ENCODE measurements at regions not wholly inside any gene's neighbourhood (a gene's known extent, or its start where the extent isn't known, plus 50 kb on each side); places are given as distances from the start of the nearest gene placed in this dataset.
"Not testable (repeated sequence)": the region's sequence is repeated elsewhere in the genome, so short reads cannot be mapped to it uniquely, and the experiment has no call there.

DNA sequence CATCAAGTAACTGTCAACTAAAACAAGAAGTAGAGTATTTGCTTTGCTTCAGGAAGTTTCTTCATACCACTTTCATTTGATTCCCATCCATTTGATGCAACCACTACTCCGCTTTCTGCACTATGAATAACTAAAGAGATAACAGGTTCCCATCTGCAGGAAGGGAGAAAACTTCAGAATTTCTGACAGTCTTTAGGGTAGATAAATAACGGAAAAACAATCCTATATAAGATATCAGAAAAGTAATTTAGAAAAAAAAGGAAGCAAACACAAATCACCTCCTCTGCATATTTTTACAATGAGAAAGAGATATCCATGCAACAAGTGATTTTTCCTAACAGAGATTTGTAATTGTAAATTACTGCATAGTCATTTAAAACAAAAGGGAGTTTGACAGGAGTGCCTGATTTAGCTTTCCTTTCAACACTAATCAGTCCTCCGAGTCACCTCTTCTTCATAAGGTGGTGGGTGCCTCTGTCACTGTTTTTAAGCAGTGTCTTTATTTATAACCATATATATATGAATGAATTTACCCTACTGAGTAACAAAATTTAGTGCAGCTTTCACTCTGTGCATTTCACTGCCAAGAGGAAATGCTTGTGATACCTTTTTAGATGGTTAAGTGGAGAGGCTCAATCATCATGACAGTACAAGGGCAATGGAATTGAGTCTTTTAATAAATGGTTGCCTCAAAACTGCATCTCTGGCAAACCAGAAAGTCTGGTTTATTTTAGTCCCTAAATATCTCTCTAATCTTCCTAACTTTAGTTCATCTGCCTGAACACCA, 1920.4 kb downstream of the MRPL39 start:
- DNase-seq, result no peak

GRCh38 chr21:23684431-23684830, 1922.8 kb downstream of the MRPL39 start:
- DNase-seq, result no peak

- no peak for DNase-seq
Observed at GRCh38 chr21:23664193-23664694, 1943.0 kb downstream of the MRPL39 start.

DNA sequence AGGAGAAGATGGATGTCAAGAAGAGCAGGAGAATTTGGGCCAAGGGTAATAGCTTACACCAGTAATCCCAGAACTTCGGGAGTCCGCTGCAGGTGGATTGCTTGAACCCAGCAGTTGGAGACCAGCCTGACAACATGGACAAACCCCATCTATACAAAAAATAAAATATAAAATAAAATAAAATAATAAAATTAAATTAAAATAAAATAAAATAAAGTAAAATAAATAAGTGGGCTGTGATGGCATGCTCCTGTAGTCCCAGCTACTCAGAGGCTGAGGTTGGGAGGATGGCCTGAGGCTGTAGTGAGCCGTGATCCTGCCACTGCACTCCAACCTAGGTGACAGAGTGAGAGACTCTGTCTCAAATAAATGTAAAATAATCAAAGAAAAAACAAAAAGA, 1946.7 kb downstream of the MRPL39 start:
- DNase-seq, result no peak

- no peak for DNase-seq
Observed at GRCh38 chr21:23644768-23645167, 1962.5 kb downstream of the MRPL39 start.

- no peak for DNase-seq
Observed at GRCh38 chr21:23639721-23640120, 1967.6 kb downstream of the MRPL39 start.

DNA sequence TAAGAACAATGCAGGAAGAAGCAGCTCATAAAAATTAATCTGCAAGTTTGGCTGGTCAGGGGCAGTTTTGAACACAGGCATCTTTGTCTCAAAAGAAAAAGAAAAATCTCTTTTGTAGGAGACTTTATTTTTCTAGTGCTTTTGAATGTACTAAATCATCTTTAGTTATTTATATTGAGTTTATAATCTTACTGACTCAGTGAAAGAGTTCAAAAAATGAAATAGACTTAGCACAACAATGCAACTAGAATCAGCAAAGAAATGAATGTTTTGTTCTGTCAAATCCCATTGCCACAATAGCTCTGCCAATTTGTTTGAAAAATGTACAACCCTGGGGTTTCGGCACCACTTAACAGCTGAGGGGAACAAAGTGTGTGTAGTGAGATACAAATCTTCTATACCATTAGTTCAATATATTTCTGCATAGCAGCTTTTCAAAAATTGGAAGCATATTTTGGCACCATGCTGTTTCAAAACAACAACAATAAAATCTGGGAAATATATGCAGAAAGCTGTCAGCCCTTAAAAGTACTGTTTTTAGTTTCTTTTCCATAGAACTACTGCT, 1969.1 kb downstream of the MRPL39 start:
- DNase-seq, result no peak

DNA sequence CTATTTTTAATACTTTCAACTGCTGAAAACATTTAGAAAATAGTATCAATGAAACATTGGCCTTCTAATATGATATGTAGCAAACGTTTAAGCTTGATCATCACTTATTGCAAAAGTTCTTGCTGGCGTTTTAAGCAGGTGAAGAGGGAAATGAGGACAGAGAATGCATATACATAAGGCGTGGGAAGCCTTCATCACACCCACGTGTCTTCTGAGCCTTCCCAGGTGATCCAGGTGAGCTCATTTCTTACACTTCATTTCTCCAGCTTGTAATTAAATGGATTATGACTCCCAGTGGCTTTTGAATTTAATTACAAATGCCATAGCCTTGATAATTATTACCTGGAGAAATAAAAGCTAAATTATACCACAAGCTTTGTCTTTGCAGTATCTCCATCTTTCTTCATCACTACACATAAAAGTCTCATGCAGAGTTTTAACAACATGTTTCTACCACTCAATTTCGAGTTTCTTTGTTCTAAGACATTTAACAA, 1973.8 kb downstream of the MRPL39 start:
- DNase-seq, result no peak

DNA sequence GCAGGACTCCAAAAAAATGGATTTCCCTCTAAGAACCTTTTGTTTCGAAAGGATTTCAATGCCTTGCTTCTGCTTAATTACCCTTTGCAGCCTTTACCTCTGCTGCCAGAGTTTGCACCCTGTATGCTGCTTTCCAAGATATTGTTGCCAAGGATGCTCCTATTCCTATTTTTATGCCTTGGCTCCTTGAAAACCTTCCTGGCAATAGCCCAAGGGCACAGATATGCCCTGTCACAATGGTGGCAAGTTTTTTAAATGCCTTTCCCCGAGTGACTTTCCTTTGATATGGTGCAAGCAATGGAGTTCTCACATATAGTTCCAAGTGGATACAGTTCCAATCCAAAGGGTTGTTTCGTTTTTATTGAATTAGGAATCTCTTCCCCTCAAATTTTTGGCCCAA, 1983.0 kb downstream of the MRPL39 start:
- DNase-seq, result no peak

DNA sequence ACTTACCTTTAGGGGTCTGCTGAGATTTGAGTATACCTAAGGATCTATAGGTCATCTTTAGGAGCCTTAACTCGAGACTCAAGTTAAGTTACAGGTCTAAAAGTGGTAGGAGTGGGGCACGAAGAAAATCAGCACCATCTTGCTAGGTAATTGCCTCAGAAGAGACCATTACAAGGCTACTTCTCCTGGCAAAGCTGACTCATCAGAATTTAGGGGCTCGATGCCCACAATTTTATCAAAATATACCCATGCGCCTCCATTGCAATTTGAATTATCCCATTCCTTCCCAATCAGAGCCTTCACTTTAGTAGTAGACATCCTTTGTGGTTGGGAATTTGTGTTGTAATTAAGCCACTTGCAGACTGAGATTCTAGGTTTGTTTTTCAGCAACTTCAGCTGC, 1994.3 kb downstream of the MRPL39 start:
- DNase-seq, result no peak

DNA sequence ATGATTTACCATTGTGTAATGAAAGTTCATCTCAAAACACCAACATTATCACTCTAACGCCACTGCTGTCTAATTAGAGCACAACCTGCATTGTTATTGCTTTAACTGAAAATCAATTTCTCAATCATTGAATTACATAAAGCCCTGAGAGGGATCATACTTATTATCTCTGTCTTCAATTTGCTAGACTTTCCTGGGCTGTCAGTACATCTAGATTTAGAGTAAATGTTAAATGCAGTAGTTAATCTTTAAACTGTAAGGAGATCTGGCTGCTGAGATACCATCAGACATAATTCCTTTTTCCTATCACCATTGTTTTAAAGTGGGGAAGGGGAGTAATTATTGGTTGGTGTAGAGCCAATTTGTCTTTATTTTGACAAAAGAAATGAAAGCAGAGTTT, 1995.1 kb downstream of the MRPL39 start:
- no peak for DNase-seq

- no peak for DNase-seq
Observed at GRCh38 chr21:23607782-23608431, 1999.4 kb downstream of the MRPL39 start.

- DNase-seq, result no peak
Observed at GRCh38 chr21:23601549-23601948, 2005.7 kb downstream of the MRPL39 start.

DNA sequence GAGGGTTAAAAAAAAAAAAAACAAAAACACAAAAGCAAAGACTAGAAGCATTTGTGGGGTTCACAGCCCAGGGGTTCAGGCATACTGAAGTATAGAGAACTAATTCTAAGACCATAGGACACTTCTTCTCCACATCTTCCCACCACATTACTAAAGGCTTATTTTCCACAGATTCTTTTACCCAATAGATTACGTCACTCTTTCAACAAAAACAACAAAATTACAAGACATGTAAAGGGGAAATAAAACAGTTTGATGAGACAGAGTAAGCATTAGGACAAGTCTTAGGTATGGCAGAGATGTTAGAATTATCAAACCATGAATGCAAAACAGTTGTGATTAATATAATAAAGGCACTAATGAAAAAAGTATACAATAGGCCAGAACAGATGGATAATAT, 2013.7 kb downstream of the MRPL39 start:
- no peak for DNase-seq

DNA sequence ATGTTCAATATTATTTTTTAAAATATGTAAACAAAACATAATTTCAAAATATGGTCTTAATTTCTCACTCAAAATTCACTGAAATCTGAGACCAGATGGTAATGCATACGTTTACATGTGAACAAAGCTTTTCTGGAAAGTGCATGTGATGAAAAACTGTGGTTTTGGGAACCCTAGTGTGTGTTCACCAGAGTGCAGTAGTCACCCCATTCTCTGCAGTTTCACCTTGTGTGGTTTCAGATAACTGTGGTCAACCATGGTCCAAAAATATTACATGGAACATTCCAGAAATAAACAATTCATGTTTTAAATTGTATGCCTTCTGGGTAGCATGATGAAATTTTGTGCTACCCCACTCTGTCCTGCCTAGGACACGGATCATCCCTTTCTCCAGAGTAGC, 2021.9 kb downstream of the MRPL39 start:
- DNase-seq, result no peak

GRCh38 chr21:23579573-23579972, 2027.7 kb downstream of the MRPL39 start:
- DNase-seq, result no peak

- DNase-seq, result no peak
Observed at GRCh38 chr21:23578027-23578426, 2029.3 kb downstream of the MRPL39 start.

DNA sequence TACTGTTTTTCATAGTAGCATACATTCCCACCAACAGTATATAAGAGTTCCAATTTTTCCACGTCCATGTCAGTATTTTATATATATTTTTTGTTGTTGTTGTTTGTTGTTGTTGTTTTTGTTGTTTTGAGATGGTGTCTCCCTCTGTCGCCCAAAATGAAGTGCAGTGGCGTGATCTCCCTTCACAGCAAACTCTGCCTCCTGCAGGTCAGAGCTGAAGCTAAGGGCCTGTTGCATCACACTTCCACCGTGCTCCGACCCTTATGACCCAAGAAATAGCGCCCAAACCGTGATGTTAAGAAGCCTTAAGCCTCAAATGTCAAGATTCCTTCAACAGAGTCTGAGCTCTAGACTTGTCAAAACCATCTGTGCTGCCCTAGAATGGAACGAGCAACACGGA, 2032.3 kb downstream of the MRPL39 start:
- DNase-seq, result no peak

DNA sequence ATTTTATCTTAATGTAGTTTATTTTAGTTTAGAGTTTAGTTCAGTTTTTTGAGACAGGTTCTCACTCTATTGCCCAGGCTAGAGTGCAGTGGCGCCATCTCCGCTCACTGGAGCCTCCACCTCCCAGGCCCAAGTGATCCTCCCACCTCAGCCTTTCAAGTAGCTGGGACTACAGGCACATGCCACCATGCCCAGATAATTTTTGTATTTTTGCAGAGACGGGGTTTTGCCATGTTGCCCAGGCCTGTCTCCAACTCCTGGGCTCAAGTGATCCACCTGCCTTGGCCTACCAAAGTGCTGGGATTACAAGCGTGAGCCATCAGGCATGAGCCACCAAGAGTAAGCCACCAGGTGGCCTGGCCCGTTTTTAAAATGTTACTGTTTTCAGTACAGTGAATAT, 2058.4 kb downstream of the MRPL39 start:
- not testable (repeated sequence) for DNase-seq

DNA sequence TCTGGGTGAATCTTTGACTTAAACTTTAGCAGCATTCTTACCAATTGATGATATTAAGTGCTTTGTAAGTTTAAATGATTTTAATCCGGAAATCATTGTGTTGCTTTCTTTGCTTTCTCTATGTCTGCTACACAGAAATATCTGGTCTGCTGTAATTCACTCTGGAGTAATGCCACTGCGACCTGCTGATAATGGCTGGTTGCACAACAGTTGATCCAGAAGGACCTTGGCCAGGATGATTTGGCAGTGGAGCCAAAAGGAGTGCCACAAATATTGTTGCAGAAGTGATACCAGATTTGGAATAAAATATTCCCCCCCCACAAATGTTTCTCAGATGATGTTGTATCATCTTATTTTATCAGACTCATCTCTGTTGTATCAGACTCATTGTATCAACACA, 2063.9 kb downstream of the MRPL39 start:
- no peak for DNase-seq

- DNase-seq, result no peak
Observed at GRCh38 chr21:23542097-23542496, 2065.2 kb downstream of the MRPL39 start.

GRCh38 chr21:23541571-23541970, 2065.7 kb downstream of the MRPL39 start:
- no peak for DNase-seq

DNA sequence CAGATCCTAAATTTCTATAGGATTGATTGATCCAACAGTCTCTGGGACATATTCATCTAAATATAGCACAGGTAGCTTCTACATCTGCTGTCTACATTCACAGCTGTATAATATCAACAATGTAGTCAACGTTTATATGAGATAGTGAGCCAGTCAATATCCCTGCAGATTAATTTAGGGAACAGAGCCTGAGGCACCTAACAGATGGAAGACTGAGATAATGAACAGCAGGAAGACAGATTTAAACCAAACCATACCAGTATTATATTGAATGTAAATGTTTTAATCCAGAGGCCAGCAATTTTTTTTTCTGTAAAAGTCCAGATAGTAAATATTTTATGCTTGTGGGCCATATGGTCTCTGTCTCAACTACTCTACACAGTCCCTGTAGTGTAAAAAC, 2072.4 kb downstream of the MRPL39 start:
- DNase-seq, result no peak

GRCh38 chr21:23531444-23531843, 2075.8 kb downstream of the MRPL39 start:
- no peak for DNase-seq

Data from SHP77 (cell line).